Activated CD4-positive, alpha-beta T cell treated with anti-CD3 and anti-CD28 coated beads, Interleukin-2, Interleukin-4, amounts not matched to agents 100 ng/mL and 50 ng/mL, durations not matched to agents 16 hours and 8 hours (primary cell): ENCODE measurements at regions not wholly inside any gene's neighbourhood (a gene's known extent, or its start where the extent isn't known, plus 50 kb on each side); places are given as distances from the start of the nearest gene placed in this dataset.

Experiments used
- DNase-seq: peaks from one replicate; pipeline ENCODE4 v3.0.0-alpha.2; 2020; ENCODE audit warnings: low spot score

DNA sequence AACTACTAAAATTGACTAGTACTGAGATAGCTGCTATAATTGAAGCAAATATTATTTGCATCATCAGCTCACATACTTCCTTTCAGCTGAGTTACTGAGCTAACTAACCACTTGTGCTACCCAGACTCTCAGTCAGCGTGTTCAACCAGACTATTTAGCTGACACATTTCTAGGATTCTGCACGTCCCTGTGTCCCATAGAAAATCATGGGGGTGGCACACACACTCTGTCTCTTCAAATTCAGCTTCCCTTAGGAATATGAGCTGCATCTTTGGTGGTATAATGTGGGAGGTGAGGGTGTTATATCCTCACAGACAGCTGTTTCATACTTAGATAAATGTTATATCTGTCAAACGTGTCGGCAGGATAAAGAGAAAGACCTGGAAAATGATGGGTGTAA lies 424.0 kb downstream of the CDH2 start:
- no peak for DNase-seq

GRCh38 chr18:27750923-27751322 lies 426.0 kb downstream of the CDH2 start:
- DNase-seq = no peak

GRCh38 chr18:27750014-27750413 lies 426.9 kb downstream of the CDH2 start:
- DNase-seq = no peak

- DNase-seq = no peak
Observed at GRCh38 chr18:27749194-27749593, 427.7 kb downstream of the CDH2 start.

DNA sequence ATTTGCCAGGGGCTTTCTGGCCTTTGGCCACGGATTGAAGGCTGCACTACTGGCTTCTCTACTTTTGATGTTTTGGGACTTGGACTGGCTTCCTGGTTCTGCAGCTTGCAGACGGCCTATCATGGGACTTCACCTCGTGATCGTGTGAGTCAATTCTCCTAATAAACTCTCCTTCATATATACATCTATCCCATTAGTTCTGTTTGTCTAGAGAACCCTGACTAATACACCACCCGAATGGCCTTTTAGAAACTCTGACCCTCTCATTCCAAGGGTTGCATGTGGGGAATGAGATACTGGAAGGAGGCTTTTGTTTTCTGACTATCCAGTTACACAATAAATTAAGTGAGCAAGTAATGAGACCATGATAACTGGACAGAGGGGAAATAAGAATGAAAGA lies 430.7 kb downstream of the CDH2 start:
- DNase-seq = no peak

DNA sequence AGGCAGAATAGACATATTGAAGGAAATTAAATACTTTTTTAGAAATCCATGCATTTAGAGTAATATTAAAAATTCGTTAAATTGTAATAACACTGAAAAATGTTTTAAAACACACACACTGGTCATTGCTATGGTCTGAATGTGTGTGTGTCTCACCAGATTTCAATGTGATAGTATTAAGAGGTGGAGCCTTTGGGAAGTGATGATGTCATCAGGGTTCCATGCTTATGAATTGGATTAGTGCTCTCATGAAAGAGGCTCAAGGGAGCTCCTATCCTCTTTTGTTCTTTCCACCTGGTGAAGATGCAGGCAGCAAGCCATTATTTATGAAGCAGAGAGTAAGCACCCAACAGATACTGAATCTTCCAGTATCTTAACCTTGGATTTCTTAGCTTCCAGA lies 441.8 kb downstream of the CDH2 start:
- no peak for DNase-seq

DNA sequence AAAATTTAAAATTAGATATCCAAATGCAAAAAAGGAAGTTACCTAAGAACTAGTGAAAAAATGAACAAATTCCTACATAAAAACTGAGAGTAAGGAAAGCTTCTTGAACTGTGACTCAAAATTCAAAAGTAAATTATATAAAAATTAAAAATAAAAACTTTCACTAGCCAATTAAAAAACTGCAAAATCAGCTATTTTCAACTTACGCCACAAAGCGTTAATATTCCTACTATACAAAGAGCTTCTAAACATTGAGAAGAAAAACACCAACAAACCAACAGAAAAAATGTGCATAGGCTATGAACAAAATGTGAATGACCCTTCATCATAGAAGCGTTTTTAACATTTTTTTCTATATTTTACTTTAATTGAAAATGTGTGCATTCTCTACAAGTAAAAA lies 445.7 kb downstream of the CDH2 start:
- no peak for DNase-seq

DNA sequence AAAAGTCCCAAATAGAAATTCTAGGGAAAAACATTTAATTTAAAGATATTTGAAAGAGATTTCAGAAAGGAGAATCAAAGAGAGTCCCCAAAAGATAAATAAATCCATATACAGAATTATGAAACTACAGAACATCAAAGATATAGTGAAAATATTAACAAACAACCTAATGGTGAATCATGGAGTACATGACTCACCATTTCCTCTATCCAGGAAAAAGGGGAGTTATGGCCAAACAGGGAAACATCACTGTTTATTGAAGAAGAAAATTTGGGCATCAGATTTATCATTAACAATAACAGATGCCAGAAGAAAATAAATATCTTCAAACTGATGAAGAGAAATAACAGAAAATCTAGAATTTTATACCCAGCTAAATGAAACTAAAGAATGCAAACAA lies 448.3 kb downstream of the CDH2 start:
- no peak for DNase-seq

DNA sequence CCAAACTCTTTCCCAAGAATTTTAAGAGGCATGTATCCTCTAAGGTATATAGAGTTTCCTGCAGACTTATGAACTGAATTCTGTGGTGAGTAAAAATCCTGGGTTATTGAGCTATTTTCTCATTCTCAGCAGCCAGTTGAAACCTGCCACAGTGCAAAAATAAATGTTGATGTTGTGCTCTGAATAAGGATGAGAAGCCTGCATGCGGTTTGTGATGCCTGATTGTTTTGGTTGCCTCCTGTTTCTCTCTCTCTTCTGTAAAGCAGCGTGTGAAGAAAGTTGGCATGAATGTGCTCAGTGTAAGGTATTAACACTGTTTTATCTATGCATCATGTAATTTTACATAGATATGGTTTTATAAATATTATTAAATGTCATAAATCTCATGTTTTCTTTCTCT lies 452.6 kb downstream of the CDH2 start:
- DNase-seq = no peak

- no peak for DNase-seq
Observed at GRCh38 chr18:27723168-27723567, 453.8 kb downstream of the CDH2 start.

- no peak for DNase-seq
Observed at GRCh38 chr18:27719680-27720079, 457.2 kb downstream of the CDH2 start.

- DNase-seq = no peak
Observed at GRCh38 chr18:27717816-27718215, 459.1 kb downstream of the CDH2 start.

- no peak for DNase-seq
Observed at GRCh38 chr18:27717250-27717649, 459.7 kb downstream of the CDH2 start.

- no peak for DNase-seq
Observed at GRCh38 chr18:27715751-27716150, 461.2 kb downstream of the CDH2 start.

DNA sequence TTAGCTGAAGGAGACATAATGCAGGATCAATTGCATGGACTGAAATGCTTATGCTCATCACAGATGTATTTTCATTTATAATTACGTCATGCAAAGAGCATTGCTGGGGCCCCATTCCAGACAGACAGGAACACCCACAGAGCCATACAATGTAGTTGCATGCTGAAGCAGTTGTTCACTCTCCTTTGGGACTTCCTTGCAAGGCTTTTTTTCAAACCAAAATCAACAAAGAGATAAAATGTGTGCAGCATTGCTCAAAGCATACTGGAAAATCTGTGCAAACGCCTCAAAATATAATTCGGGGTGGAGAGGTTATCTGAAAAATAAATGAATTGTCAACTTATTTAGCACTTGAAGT lies 463.2 kb downstream of the CDH2 start:
- DNase-seq = no peak

DNA sequence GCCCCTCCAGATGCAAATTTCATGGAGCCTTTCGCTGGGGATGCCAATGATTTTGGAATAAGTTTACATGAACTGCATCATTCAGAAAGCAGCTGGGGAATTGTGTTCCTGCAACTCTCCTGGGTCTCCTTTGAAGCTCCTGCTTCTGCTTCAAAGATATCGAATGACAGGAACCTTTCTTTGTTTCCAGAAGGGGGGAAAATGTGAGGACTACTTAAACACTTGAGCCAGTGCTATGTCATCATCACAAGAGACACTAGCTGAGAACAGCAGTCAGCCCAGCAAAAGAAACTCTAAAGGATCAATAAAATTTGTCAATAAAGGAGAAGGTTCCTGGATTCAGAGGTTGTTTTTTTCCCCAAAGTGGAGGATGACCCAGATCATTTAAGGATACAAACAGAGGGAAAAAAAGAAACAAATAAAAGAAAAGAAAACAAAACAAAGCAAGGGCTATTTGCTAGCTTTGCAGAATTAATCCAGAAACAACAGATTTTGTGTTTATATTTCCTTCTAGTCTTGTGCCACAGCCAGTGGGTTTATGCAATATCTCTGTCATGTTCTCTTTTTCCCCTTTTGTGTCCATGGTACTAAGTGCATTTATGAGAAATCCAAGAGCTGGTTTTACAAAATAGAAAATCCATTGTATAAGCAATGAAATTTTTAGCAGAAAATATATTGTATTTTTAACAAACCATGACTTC lies 463.7 kb downstream of the CDH2 start:
- DNase-seq = no peak

DNA sequence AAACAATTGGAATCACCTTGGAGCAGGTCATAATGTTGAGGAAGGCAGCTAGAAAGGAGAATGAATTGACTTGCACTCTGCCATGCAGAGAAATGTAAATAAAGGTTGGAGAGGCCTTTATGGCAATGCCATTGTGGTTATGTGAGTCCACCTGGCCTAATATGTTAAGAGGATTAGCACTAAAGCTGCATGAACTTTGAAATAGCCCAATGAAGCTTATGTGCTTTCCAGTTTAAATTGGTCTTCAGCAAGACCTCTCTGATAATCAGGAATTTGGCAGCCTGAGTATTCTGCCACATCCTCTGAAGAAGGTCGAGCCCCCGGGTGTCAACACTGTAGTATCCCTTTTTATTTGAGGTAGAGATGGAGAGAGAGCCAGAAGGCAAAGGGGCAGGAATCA lies 464.9 kb downstream of the CDH2 start:
- DNase-seq = no peak

DNA sequence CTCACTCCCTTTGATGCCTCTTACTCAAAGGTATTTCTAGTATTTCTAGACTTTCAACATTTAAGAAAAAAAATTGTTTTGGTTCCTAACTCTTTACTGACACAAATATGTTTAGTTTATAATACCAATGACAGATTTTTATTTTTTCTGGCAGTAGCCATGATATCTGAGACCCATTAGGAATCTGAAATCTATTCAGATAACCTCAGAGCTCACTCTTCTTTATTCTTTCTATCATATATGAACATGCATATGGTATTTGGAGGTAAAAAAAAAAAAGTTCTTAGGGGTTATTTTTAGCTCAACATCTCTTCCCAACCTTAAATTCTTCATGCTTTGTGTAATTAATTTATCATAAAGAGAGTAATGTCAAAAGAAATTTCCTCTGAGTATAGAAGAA lies 465.5 kb downstream of the CDH2 start:
- no peak for DNase-seq

DNA sequence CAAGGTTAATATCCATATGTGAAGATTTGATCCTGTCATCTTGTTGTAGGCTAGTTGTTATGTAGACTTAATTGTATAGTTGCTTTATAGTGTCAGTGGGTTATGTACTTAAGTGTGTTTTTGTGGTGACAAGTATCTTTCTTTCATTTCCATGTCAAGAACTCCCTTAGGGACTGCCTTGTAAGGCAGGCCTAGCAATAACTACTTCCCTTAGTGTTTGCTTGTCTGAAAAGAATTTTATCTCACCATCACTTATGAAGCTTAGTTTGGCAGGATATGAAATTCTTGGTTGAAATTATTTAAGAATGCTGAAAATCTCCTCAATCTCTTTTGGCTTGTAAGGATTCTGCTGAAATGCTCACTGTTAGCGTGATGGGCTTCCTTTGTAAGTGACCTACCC lies 467.6 kb downstream of the CDH2 start:
- DNase-seq = no peak

- no peak for DNase-seq
Observed at GRCh38 chr18:27707201-27707600, 469.7 kb downstream of the CDH2 start.

- DNase-seq = no peak
Observed at GRCh38 chr18:27704736-27705361, 472.1 kb downstream of the CDH2 start.

DNA sequence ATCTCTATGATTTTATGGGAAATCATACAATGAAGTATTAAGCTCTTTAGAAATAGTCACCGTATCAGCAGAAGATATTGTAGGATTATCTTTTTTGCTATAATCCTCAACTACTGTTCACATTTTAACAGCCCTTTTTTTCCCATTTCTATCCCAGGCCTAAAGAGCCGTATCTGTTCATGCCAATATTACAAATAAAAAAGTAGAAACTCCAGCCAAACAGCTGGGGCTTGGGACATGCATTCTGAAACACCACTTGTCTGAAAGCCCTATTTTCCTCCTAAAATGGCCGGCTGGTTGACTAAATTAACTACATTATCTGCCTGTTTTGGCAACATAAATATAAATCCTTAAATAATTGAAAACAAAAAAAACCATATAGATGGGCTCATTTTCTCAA lies 477.8 kb downstream of the CDH2 start:
- no peak for DNase-seq

GRCh38 chr18:27696148-27696547 lies 480.8 kb downstream of the CDH2 start:
- DNase-seq = no peak

GRCh38 chr18:27695503-27695902 lies 481.4 kb downstream of the CDH2 start:
- no peak for DNase-seq
